ENCODE measurements at regions not wholly inside any gene's neighbourhood (a gene's known extent, or its start where the extent isn't known, plus 50 kb on each side); places are given as distances from the start of the nearest gene placed in this dataset.
A peak's percentile ranks its signal among the peaks of the same experiment; 100 is the strongest.

DNA sequence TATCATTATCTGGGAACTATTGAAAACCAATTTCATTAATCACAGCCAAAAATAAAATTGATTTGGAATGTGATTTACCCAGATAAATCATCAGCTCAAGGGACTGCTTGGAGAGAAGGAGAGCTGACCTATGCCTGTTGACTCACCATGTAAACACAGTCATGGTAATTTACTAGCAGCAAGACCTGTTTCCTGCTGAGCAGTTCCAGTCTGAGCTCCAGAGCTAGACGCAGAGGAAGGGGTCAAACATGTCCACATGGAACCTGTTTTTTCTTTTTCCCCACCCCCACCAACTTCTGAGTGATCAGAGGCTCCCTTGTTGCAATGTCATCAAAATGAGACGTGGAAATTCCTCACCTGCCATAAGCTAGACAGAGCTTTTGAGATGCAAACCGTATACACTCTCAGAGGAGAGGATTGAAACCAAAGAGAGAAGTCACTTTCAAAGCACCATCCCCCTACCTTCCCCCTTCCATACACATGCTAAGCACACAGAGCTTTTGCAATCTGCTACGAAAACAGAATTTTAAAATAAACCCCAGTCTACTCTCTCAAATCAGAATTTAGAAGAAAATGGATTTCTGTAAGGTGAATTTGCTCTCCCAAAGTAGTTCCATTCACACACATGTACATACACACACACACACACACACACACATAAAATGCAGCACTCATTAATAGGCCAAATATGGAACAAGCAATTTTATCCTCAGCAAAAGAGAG lies 55.9 kb upstream of the PTGFRN start:
- Histone ChIP-seq H3K27me3 (ENCODE audit: control insufficient read depth, insufficient read depth, low read length) (no peaks in the 10 kb centered on the region), H3K27ac (ENCODE audit: low read depth, low read length) (no peak overlapping the region), H3K9ac (ENCODE audit: low read length) (no peak overlapping the region), H3K4me3 (ENCODE audit: low read length) (peak overlapping the region; percentile 19), H3K4me1 (ENCODE audit: control insufficient read depth, insufficient read depth, low read length) (peaks cover 29% of the 10 kb centered on the region), H3K36me3 (ENCODE audit: control insufficient read depth, insufficient read depth, low read length) (no peaks in the 10 kb centered on the region)

DNA sequence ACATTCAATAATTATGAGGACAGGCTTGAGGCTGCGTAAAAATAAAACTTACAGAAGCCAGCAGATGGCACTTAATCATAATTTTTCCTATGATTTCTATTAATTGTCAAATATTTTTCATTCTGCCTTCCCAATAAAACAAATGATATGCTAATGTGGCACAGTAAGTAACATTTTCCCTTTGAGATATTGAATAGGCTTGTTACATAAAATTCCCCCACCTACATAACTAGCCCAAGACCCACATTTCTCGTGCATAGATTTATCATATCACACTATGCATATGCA lies 55.4 kb upstream of the PTGFRN start:
- Histone ChIP-seq H3K9ac (ENCODE audit: low read length) (no peak overlapping the region), H3K27ac (ENCODE audit: low read depth, low read length) (no peak overlapping the region), H3K27me3 (ENCODE audit: control insufficient read depth, insufficient read depth, low read length) (no peaks in the 10 kb centered on the region), H3K4me1 (ENCODE audit: control insufficient read depth, insufficient read depth, low read length) (peaks cover 29% of the 10 kb centered on the region), H3K4me3 (ENCODE audit: low read length) (no peak overlapping the region), H3K36me3 (ENCODE audit: control insufficient read depth, insufficient read depth, low read length) (no peaks in the 10 kb centered on the region)

DNA sequence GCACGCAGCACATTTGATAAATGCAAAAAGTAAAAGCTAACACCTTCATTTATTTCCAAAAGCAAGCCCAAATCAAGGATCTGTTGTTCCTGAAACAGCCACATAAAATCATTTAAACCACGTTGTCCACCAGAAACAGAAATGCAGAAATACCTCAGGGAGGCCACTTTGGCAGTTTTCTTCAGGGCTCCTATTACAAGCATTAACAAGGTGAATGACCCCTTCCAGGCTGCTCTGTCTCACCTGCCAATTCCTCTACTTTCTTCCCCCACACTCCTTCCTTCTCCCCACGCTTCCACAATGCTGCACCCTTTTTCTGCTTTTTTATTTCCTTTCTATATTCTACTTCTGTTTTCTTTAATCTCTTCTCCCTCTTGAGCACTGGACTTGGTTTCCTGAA lies 55.0 kb upstream of the PTGFRN start:
- Histone ChIP-seq H3K36me3 (ENCODE audit: control insufficient read depth, insufficient read depth, low read length) (no peaks in the 10 kb centered on the region), H3K4me1 (ENCODE audit: control insufficient read depth, insufficient read depth, low read length) (peaks cover 29% of the 10 kb centered on the region), H3K9ac (ENCODE audit: low read length) (no peak overlapping the region), H3K27ac (ENCODE audit: low read depth, low read length) (no peak overlapping the region), H3K4me3 (ENCODE audit: low read length) (no peak overlapping the region), H3K27me3 (ENCODE audit: control insufficient read depth, insufficient read depth, low read length) (no peaks in the 10 kb centered on the region)

GRCh38 chr1:116855191-116855619 lies 54.5 kb upstream of the PTGFRN start:
- H3K36me3 ChIP-seq (ENCODE audit: control insufficient read depth, insufficient read depth, low read length), result no peaks in the 10 kb centered on the region
- peaks cover 29% of the 10 kb centered on the region for H3K4me1 ChIP-seq (ENCODE audit: control insufficient read depth, insufficient read depth, low read length)
- no peak overlapping the region for H3K9ac ChIP-seq (ENCODE audit: low read length)
- peak overlapping the region; percentile 28 for H3K27ac ChIP-seq (ENCODE audit: low read depth, low read length)
- no peaks in the 10 kb centered on the region for H3K27me3 ChIP-seq (ENCODE audit: control insufficient read depth, insufficient read depth, low read length)
- H3K4me3 ChIP-seq (ENCODE audit: low read length), result no peak overlapping the region

- no peak overlapping the region for H3K4me3 ChIP-seq (ENCODE audit: low read length)
- peaks cover 29% of the 10 kb centered on the region for H3K4me1 ChIP-seq (ENCODE audit: control insufficient read depth, insufficient read depth, low read length)
- H3K9ac ChIP-seq (ENCODE audit: low read length), result no peak overlapping the region
- no peak overlapping the region for H3K27ac ChIP-seq (ENCODE audit: low read depth, low read length)
- H3K27me3 ChIP-seq (ENCODE audit: control insufficient read depth, insufficient read depth, low read length), result no peaks in the 10 kb centered on the region
- no peaks in the 10 kb centered on the region for H3K36me3 ChIP-seq (ENCODE audit: control insufficient read depth, insufficient read depth, low read length)
These were observed 53.9 kb upstream of the PTGFRN start for GRCh38 chr1:116855773-116856201.

DNA sequence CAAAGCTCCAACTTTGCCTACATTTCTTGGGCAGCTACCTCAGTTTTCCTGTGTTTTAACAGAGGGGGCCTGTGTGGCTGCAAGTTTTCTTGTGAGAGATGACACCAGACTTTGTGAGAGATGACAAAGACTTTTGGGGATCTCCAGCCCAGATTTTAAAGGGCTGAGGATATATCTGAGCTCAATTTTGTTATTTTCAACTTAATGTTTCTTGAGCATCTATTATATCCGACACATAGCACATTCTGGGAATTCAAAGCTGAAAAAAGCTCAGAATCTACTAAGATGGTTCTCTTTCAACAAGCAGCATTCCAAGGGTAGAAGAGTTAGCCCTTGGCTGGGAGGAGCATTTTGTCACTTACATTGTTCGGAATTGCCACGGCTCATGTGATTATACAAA lies 53.4 kb upstream of the PTGFRN start:
- no peak overlapping the region for H3K27ac ChIP-seq (ENCODE audit: low read depth, low read length)
- no peak overlapping the region for H3K9ac ChIP-seq (ENCODE audit: low read length)
- no peaks in the 10 kb centered on the region for H3K27me3 ChIP-seq (ENCODE audit: control insufficient read depth, insufficient read depth, low read length)
- H3K4me1 ChIP-seq (ENCODE audit: control insufficient read depth, insufficient read depth, low read length), result peaks cover 29% of the 10 kb centered on the region
- no peaks in the 10 kb centered on the region for H3K36me3 ChIP-seq (ENCODE audit: control insufficient read depth, insufficient read depth, low read length)
- no peak overlapping the region for H3K4me3 ChIP-seq (ENCODE audit: low read length)

- Histone ChIP-seq H3K4me1 (ENCODE audit: control insufficient read depth, insufficient read depth, low read length) (peaks cover 29% of the 10 kb centered on the region), H3K9ac (ENCODE audit: low read length) (no peak overlapping the region)
These were observed 52.6 kb upstream of the PTGFRN start for GRCh38 chr1:116857092-116857491.

More at GRCh38 chr1:116857092-116857491, 52.6 kb upstream of the PTGFRN start:
- no peak overlapping the region for H3K27ac ChIP-seq (ENCODE audit: low read depth, low read length)
- no peak overlapping the region for H3K4me3 ChIP-seq (ENCODE audit: low read length)
- H3K36me3 ChIP-seq (ENCODE audit: control insufficient read depth, insufficient read depth, low read length), result no peaks in the 10 kb centered on the region
- no peaks in the 10 kb centered on the region for H3K27me3 ChIP-seq (ENCODE audit: control insufficient read depth, insufficient read depth, low read length)
